Neural cell (in vitro differentiated cells): ENCODE measurements at regions not wholly inside any gene's neighbourhood (a gene's known extent, or its start where the extent isn't known, plus 50 kb on each side); places are given as distances from the start of the nearest gene placed in this dataset.

Experiments
- H2AFZ ChIP-seq: fragments of 200-600, 300-800 bp; sonication (generic), shearing (Covaris generic); 2 replicates; pipeline ENCODE4 v1.6.0; 2014; ENCODE audit warnings: low read depth, mild to moderate bottlenecking, antibody characterized with exemption, low read length, moderate library complexity
- H3F3A ChIP-seq: fragments of 200-600 bp; shearing (Covaris generic); 2 replicates; pipeline ENCODE4 v1.6.1; 2016; ENCODE audit warnings: mild to moderate bottlenecking, moderate library complexity, mixed read lengths, antibody characterized with exemption, low read length; ENCODE audit not compliant: insufficient read depth, poor library complexity, severe bottlenecking
- H3K27ac ChIP-seq: fragments of 200-600, 300-800 bp; sonication (generic), shearing (Covaris generic); 2 replicates; pipeline ENCODE4 v1.5.1; 2014; ENCODE audit warnings: mild to moderate bottlenecking, low read length, moderate library complexity
- H3K27me3 ChIP-seq: fragments of 300-800, 200-600 bp; sonication (generic), shearing (Covaris generic); 2 replicates; pipeline ENCODE4 v1.6.0; 2014; ENCODE audit warnings: mild to moderate bottlenecking, low read depth, low read length, moderate library complexity; ENCODE audit not compliant: insufficient read depth
- H3K36me3 ChIP-seq: fragments of 300-800, 200-600 bp; sonication (generic), shearing (Covaris generic); 2 replicates; pipeline ENCODE4 v1.5.1; 2014; ENCODE audit warnings: mild to moderate bottlenecking, antibody characterized with exemption, low read length, moderate library complexity; ENCODE audit not compliant: insufficient read depth
- H3K4me2 ChIP-seq: fragments of 300-800, 200-600 bp; sonication (generic), shearing (Covaris generic); 2 replicates; pipeline ENCODE4 v1.6.0; 2014; ENCODE audit warnings: mild to moderate bottlenecking, low read length
- H3K4me3 ChIP-seq: fragments of 300-800, 200-600 bp; sonication (generic), shearing (Covaris generic); 2 replicates; pipeline ENCODE4 v1.5.1; 2014; ENCODE audit warnings: mild to moderate bottlenecking, low read length, moderate library complexity
- H3K79me2 ChIP-seq: fragments of 200-600 bp; shearing (Covaris generic); replicated peaks from 2 replicates; pipeline ENCODE4 v1.6.0; 2014; ENCODE audit warnings: mild to moderate bottlenecking, low read length, moderate library complexity; ENCODE audit not compliant: insufficient read depth
- H3K9ac ChIP-seq: fragments of 300-800, 200-600 bp; sonication (generic), shearing (Covaris generic); 2 replicates; pipeline ENCODE4 v1.6.1; 2016; ENCODE audit warnings: mild to moderate bottlenecking, low read length, mixed read lengths
- H3K9me2 ChIP-seq: fragments of 200-600 bp; shearing (Covaris generic); 2 replicates; pipeline ENCODE4 v1.6.1; 2016; ENCODE audit warnings: mild to moderate bottlenecking, low read length, mixed read lengths; ENCODE audit not compliant: insufficient read depth
- H3K9me3 ChIP-seq: fragments of 200-600, 300-800 bp; sonication (generic), shearing (Covaris generic); 2 replicates; pipeline ENCODE4 v1.6.1; 2016; ENCODE audit warnings: mild to moderate bottlenecking, mixed run types, low read length, moderate library complexity, mixed read lengths
- H4K20me1 ChIP-seq: fragments of 200-600 bp; shearing (Covaris generic); 2 replicates; pipeline ENCODE4 v1.6.1; 2016; ENCODE audit warnings: mild to moderate bottlenecking, mixed run types; ENCODE audit not compliant: insufficient read depth
- EP300 ChIP-seq: fragments of 450-650 bp; conservative IDR thresholded peaks from 2 replicates; pipeline ENCODE4 v1.6.1; 2014; ENCODE audit warnings: antibody characterized with exemption, mild to moderate bottlenecking, moderate library complexity; ENCODE audit not compliant: poor library complexity, severe bottlenecking
- EZH2 ChIP-seq: fragments of 200-600, 300-800 bp; shearing (Covaris generic), sonication (generic); IDR thresholded peaks from 2 replicates; pipeline ENCODE4 v1.6.1; 2014; ENCODE audit warnings: antibody characterized with exemption, low read length, borderline replicate concordance, mild to moderate bottlenecking; ENCODE audit not compliant: insufficient read depth, poor library complexity, severe bottlenecking
- MXI1 ChIP-seq: fragments of 450-650 bp; conservative IDR thresholded peaks from 2 replicates; pipeline ENCODE4 v1.6.1; 2014; ENCODE audit warnings: antibody characterized with exemption, mild to moderate bottlenecking; ENCODE audit not compliant: poor library complexity, severe bottlenecking
- POLR2AphosphoS5 ChIP-seq: IDR thresholded peaks from 2 replicates; pipeline ENCODE4 v1.6.1; 2012
- RAD21 ChIP-seq: fragments of 450-650 bp; conservative IDR thresholded peaks from 2 replicates; pipeline ENCODE4 v1.6.1; 2014; ENCODE audit warnings: antibody characterized with exemption, mild to moderate bottlenecking, moderate library complexity
- REST ChIP-seq: IDR thresholded peaks from 2 replicates; pipeline ENCODE4 v1.6.1; 2012; ENCODE audit warnings: borderline replicate concordance
- SMC3 ChIP-seq: fragments of 450-650 bp; conservative IDR thresholded peaks from 2 replicates; pipeline ENCODE4 v1.6.1; 2014; ENCODE audit warnings: antibody characterized with exemption, mild to moderate bottlenecking, moderate library complexity; ENCODE audit not compliant: poor library complexity
- TAF1 ChIP-seq: IDR thresholded peaks from 2 replicates; pipeline ENCODE4 v1.6.1; 2012; ENCODE audit warnings: low read depth
- TF ChIP-seq, protein P1 (sequence below): fragments of 450-650 bp; IDR thresholded peaks from 2 replicates; pipeline ENCODE4 v1.5.1; 2014; ENCODE audit warnings: antibody characterized with exemption, mild to moderate bottlenecking, moderate library complexity; ENCODE audit not compliant: poor library complexity, severe bottlenecking

GRCh38 chr1:216841165-216841564, 117.9 kb upstream of the ESRRG start:
- TF ChIP-seq, protein P1, sequence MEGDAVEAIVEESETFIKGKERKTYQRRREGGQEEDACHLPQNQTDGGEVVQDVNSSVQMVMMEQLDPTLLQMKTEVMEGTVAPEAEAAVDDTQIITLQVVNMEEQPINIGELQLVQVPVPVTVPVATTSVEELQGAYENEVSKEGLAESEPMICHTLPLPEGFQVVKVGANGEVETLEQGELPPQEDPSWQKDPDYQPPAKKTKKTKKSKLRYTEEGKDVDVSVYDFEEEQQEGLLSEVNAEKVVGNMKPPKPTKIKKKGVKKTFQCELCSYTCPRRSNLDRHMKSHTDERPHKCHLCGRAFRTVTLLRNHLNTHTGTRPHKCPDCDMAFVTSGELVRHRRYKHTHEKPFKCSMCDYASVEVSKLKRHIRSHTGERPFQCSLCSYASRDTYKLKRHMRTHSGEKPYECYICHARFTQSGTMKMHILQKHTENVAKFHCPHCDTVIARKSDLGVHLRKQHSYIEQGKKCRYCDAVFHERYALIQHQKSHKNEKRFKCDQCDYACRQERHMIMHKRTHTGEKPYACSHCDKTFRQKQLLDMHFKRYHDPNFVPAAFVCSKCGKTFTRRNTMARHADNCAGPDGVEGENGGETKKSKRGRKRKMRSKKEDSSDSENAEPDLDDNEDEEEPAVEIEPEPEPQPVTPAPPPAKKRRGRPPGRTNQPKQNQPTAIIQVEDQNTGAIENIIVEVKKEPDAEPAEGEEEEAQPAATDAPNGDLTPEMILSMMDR: no peak
- TF ChIP-seq EZH2: no peak
- H3K9ac ChIP-seq: no peak overlapping the region
- H3K27me3 ChIP-seq: no peaks in the 10 kb centered on the region
- no peaks in the 10 kb centered on the region for H3F3A ChIP-seq
- H2AFZ ChIP-seq: no peak overlapping the region
- no peaks in the 10 kb centered on the region for H3K36me3 ChIP-seq
- no peaks in the 10 kb centered on the region for H4K20me1 ChIP-seq
- no peaks in the 10 kb centered on the region for H3K9me2 ChIP-seq
- H3K9me3 ChIP-seq: no peaks in the 10 kb centered on the region
- no peaks in the 10 kb centered on the region for H3K79me2 ChIP-seq
- no peak overlapping the region for H3K4me3 ChIP-seq
- no peak overlapping the region for H3K4me2 ChIP-seq
- no peak overlapping the region for H3K27ac ChIP-seq

- H3K27ac ChIP-seq: no peak overlapping the region
- no peaks in the 10 kb centered on the region for H4K20me1 ChIP-seq
- H2AFZ ChIP-seq: no peak overlapping the region
- H3K9me2 ChIP-seq: no peaks in the 10 kb centered on the region
- no peak overlapping the region for H3K9ac ChIP-seq
- H3K4me2 ChIP-seq: no peak overlapping the region
- H3K79me2 ChIP-seq: no peaks in the 10 kb centered on the region
- no peaks in the 10 kb centered on the region for H3K27me3 ChIP-seq
- H3F3A ChIP-seq: no peaks in the 10 kb centered on the region
- H3K9me3 ChIP-seq: no peaks in the 10 kb centered on the region
- TF ChIP-seq SMC3: no peak
- no peak for TF ChIP-seq REST
- TF ChIP-seq EZH2: no peak
- no peaks in the 10 kb centered on the region for H3K36me3 ChIP-seq
- H3K4me3 ChIP-seq: no peak overlapping the region
Measured at GRCh38 chr1:216836316-216836715, 113.1 kb upstream of the ESRRG start.

DNA sequence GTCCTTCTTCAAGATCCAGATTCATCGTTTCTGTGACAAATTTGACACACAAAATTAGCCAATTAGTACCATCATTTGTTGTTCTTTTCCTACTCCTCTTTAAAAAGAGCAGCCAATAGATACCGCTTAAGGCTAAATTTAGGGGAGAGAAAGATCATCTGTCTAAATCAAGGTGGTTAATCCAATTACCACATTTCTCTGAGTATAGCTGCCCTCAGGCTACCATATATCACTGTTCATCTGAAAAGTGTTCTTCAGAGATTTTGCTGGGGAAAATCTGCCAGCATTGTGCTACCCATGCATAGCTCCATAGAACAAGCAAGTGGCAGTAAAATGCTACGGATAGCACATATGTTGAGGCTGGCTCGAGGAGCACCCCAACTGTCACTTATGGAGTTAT, 110.3 kb upstream of the ESRRG start:
- Histone ChIP-seq H4K20me1 (no peaks in the 10 kb centered on the region), H2AFZ (no peak overlapping the region), H3K9me3 (no peaks in the 10 kb centered on the region), H3K9me2 (no peaks in the 10 kb centered on the region), H3F3A (no peaks in the 10 kb centered on the region), H3K27me3 (no peaks in the 10 kb centered on the region), H3K4me3 (no peak overlapping the region), H3K27ac (no peak overlapping the region), H3K79me2 (no peaks in the 10 kb centered on the region), H3K4me2 (no peak overlapping the region), H3K36me3 (no peaks in the 10 kb centered on the region), H3K9ac (no peak overlapping the region)
- TF ChIP-seq, protein P1: no peak
- no peak for TF ChIP-seq MXI1
- TF ChIP-seq EZH2: no peak
- TF ChIP-seq TAF1: no peak
- no peak for TF ChIP-seq POLR2AphosphoS5
- TF ChIP-seq SMC3: no peak
- no peak for TF ChIP-seq RAD21
- TF ChIP-seq REST: no peak
- TF ChIP-seq EP300: no peak
